GM18519 (cell line): ENCODE measurements at regions not wholly inside any gene's neighbourhood (a gene's known extent, or its start where the extent isn't known, plus 50 kb on each side); places are given as distances from the start of the nearest gene placed in this dataset.
"Not testable (repeated sequence)": the region's sequence is repeated elsewhere in the genome, so short reads cannot be mapped to it uniquely, and the experiment has no call there.

Source experiments
- ATAC-seq: cut with Tn5 transposase; IDR thresholded peaks from one replicate; pipeline ENCODE4 v1.9.1; 2021; ENCODE audit warnings: mild to moderate bottlenecking, moderate library complexity; ENCODE audit not compliant: unreplicated experiment, low FRiP score

GRCh38 chrX:118211891-118212816 is 95.5 kb upstream of the KLHL13 start:
- ATAC-seq, result peak; percentile 48

DNA sequence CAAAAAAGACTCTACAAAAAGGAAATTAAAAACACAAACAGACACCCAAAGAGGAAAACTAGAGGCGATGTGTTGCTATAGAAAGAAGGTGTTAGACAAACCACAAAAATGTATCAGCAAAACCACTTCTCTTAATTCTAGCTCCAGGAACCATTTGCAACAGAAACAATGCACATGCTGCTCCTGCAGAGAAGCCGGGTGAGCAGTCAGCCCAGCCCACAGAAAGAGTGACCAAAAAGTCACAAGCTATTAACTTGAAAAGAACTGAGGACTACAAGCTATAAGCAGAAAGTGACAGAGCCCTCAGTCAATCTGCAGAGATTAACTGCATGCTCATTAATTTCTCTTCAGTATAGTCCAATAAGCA is 96.2 kb upstream of the KLHL13 start:
- ATAC-seq, result peak; percentile 82

- no peak for ATAC-seq
Observed at GRCh38 chrX:118215346-118215745, 98.7 kb upstream of the KLHL13 start.

- no peak for ATAC-seq
Observed at GRCh38 chrX:118216087-118216486, 99.5 kb upstream of the KLHL13 start.

DNA sequence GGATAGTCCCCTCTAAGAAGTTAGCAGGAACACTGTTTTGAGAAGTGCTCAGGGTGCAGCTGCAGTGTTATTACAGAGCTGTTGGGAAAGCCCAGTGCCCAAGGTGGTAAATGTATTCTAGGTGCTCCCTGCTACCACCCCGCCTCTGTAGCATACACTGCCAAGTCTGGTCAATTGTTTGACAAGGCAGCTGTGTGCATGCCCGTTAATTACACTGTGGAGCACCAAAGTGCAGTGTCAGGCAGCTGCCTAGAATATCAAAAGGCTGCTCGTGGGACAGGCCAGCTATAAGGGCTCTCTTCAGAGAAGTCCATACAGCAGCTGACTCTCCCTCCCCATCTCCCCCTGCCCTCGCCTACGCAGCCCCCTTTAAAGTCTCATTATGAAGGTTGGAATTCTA is 99.9 kb upstream of the KLHL13 start:
- no peak for ATAC-seq

GRCh38 chrX:118218079-118218478 is 101.5 kb upstream of the KLHL13 start:
- no peak for ATAC-seq

DNA sequence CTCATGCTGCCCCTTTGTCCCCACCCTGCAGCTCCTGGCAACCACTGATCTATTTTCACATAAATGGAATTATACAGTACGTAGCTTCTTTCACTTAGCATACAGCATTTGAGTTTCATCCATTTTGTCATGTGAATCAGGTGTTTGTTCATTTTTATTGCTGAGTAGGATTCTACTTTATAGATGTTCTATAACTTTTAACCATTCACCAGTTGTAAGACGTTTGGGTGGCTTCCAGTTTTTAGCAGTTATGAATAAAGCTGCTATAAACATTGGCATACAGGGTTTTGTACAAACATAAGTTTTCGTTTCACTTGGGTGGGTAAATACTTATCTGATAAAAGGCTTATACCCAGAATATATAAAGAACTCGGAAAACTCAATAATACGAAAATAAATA is 102.3 kb upstream of the KLHL13 start:
- ATAC-seq, result no peak

GRCh38 chrX:118219866-118220265 is 103.3 kb upstream of the KLHL13 start:
- no peak for ATAC-seq

GRCh38 chrX:118220509-118220908 is 103.9 kb upstream of the KLHL13 start:
- ATAC-seq, result no peak

DNA sequence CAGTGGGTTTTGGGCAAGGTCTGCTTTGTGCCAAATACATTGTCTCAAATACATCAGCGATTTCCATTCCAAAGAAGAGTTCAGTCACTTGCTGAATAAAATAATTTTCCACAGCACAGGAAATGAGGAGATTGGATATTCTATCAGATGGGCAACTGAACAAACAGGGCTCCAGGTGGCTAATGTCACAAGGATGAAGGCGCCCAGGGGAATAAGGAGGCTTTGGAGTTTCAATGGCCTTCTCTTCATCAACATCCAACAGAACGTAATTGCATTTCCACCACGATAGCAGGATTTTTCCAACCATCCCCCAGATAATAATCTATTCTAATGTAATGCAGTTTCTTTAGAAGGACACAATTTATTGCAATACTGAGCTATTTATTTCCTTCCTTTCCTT is 104.7 kb upstream of the KLHL13 start:
- ATAC-seq, result no peak

DNA sequence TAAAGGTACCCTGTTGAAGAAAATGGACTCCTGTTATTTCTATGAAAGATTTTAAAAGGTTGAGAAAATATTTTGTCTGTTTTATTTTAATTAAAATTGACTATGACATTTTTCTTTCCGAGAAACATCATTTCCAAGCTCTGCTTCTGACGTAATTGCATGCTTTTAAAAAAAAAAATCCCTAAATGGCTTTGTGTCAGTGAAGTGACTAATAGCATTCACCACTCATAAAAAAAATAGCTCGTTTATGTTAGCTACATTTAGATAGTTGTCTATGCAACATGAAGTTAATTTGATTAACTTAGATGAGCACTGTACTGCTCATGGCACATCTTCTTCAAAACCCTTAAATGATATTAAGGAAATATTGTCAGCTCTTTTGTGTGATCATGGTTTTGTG is 105.1 kb upstream of the KLHL13 start:
- no peak for ATAC-seq

- no peak for ATAC-seq
Observed at GRCh38 chrX:118222421-118222820, 105.8 kb upstream of the KLHL13 start.

DNA sequence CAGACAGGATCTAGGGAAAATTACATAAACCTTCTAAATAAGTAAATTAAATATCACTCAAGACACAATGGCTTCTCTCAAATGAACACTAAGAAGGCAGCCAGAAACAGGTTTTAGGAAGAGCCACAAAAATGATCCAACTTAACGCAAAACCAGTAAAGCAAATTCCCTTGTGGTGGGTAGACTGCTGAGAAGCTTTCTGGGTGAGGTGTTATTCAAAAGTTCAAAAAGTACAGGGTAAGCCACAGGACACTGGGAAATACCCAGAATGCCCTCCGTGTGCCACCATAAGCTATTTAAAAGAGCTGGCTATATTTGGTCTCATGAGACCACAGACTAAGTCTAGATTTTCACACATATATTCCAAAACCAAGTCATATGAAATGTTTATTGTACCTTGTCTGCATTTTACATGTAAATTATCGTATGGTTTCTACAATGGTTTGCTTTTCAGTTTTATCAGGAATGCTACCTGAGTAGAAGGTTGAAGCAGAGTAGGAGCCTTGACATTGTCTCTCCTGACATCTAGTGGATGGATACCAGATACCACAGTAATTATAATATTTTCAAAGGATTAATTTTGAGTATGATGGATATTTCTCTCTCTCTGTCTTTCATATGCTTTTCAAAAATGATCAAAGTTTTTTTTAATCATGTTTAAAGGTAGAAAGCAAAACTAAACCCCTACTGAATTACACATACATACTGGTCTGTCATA is 109.3 kb upstream of the KLHL13 start:
- ATAC-seq, result peak; percentile 84

DNA sequence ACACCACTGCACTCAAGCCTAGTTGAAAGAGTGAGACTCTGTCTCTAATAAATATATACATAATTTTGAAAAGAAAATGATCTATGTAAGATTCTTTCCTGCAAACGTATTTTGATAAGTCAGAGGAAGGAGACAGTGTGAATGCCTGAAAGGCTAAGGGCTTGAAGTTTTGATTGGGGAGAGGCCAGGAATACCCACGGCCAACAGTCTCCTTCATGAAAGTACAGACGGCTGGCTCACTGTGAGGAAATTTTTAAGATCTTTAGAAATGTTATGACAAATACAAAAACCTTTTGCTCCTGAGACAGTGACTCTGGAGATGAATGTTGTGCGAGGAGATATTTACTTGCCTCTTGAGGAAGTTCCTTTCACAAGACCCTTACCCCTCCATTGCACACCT is 111.4 kb upstream of the KLHL13 start:
- ATAC-seq, result no peak

GRCh38 chrX:118228456-118228855 is 111.8 kb upstream of the KLHL13 start:
- no peak for ATAC-seq

DNA sequence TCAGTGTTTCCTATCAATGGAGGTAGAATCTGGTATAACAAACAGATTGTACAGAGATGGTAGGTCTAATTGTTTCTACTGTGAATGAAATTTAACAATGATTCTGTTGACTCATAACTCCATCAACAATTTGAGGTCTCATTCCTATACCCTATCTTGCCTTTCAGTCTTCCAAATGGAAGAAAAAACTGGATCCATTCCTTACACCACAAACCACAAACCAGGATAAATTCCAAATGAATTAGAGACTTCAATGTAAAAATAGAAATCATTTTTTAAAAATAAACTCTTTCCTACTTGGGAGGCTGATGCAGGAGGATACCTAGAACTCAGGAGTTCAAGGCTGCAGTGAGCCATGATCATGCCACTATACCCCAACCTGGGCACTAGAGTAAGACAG is 114.4 kb upstream of the WDR44 start:
- ATAC-seq, result no peak

DNA sequence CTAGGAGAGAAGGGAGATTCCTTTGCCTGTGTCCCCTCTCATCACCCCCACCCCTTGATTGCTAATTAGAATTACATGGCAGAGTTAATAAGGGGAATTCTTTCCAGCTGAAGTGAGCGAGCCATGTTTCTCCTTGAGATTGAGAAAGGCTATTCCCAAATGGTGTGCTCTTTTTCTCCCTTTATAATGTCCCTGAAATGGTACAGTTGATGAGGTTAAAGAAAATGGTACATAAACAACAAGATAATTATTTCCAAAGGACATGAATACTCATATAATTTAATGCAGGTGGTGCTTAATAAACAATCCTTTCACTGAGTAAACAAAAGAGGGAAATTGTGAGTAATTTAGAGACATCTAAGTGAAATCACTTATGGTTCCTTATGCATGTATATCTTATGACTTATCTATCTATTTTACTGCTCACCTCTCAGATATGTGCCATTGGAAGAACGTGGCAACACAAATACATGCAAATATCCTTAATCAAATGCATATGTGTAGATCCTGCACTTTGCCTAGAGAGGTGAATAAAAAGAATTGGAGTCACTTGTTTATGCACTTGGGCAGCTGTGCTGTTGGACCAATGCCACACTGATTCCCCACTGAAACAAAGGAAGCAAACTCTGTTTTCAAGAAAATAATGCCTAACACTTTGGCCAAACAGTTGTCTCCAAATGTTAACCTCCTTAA is 106.6 kb upstream of the WDR44 start:
- ATAC-seq, result no peak

DNA sequence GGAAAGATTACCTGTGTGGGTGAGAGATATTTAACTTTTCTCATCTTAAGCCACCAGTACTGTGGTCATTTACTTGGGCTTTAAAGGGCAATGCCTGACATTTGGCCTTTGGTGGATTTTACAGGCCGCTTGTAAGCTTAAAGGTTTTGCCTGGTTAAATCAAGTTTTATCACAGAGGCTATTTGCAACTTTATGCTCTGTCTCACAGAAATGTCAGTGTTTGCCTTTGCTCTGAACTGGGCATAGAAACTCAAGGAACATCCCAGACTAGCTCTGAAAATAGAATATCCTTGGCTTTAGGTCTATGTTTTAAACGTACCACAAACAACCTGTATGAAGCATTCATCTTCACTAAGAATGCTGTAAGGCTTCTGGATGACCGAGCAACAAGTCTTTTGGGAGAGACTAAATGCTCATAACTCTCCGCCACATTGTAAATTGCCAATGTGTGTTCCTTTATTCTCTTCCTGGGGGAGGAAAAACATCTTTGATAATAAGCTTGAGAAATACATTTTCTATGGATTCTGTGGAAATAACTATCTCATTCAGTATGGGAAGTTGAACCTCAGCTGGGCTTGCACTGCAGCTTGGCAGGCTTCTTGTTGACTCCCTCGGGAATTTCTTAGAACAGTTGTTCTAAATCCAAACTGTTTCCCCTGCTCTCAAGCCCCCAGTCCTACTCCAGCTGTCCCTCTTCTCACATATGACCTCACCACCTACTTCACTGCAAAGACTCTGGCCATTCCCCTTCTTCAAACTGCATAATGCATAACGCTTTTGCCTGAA is 105.8 kb upstream of the WDR44 start:
- ATAC-seq, result no peak

- not testable (repeated sequence) for ATAC-seq
Observed at GRCh38 chrX:118246961-118247360, 98.9 kb upstream of the WDR44 start.

DNA sequence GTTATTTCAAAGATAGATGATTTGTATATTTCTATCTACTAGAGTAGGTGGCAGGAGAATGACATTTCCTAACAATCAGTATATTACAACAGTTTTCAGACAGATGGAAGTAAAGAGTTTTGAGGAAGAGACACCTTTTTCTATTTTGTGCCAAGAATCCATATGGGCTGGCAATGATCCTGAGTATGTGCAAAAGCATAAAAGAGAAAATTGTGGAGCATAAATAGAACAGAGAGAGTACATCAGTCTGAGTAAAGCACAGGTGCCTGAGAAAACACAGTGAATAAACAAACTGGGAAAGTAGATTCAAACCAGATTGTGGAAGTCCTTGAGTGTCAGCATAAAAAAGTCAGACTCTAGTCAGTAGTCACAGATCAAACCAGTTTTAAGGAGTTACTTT is 96.8 kb upstream of the WDR44 start:
- ATAC-seq, result no peak

- no peak for ATAC-seq
Observed at GRCh38 chrX:118250445-118250844, 95.5 kb upstream of the WDR44 start.
